SK-N-SH (cell line): ENCODE measurements at regions not wholly inside any gene's neighbourhood (a gene's known extent, or its start where the extent isn't known, plus 50 kb on each side); places are given as distances from the start of the nearest gene placed in this dataset.

Experiments
- CTCF ChIA-PET: fragments of 300-600, 350-600 bp; formaldehyde crosslinking; extraction: SDS; loops from one replicate; lab custom pipeline; 2021; lab: Yijun Ruan, JAX
- POLR2A ChIA-PET: fragments of 350-600 bp; sonication (Branson Sonifier 250); formaldehyde crosslinking; extraction: SDS; loops from one replicate; lab custom pipeline; 2020; ENCODE audit warnings: antibody characterized with exemption, inconsistent platforms; lab: Yijun Ruan, JAX
- DNase-seq: peaks from one replicate; pipeline ENCODE4 v3.0.0; 2012
- H2AFZ ChIP-seq: fragments of 200-600 bp; sonication (generic); 2 replicates; pipeline ENCODE4 v1.8.1; 2016; ENCODE audit warnings: antibody characterized with exemption, mild to moderate bottlenecking, low read depth
- H3F3A ChIP-seq: fragments of 200-600 bp; sonication (generic); replicated peaks from 2 replicates; pipeline ENCODE3; 2016; ENCODE audit warnings: antibody characterized with exemption, mild to moderate bottlenecking; ENCODE audit not compliant: insufficient read depth
- H3K27ac ChIP-seq, 2 experiments: fragments of 200-500 bp in 1 of 2; fragments of 200-600 bp in 1 of 2; sonication (Bioruptor generic) in 1 of 2; sonication (generic), shearing (Covaris generic) in 1 of 2; 2 replicates each; pipeline versions ENCODE4 v1.5.1 to v1.6.1; 2014 to 2016; ENCODE audit warnings: low read depth in 2 of 2, inconsistent platforms in 1 of 2, low read length in 1 of 2, mild to moderate bottlenecking in 1 of 2, mixed read lengths in 1 of 2
- H3K27me3 ChIP-seq: fragments of 200-600 bp; sonication (generic), shearing (Covaris generic); 2 replicates; pipeline ENCODE4 v1.6.1; 2016; ENCODE audit warnings: mixed run types; ENCODE audit not compliant: insufficient read depth
- H3K36me3 ChIP-seq, 2 experiments: fragments of 200-500 bp in 1 of 2; fragments of 200-600 bp in 1 of 2; sonication (Bioruptor generic) in 1 of 2; sonication (generic) in 1 of 2; replicated peaks in 1 of 2; 2 replicates each; pipeline versions ENCODE3 to v1.5.1; 2014 to 2016; ENCODE audit warnings: low read length in 1 of 2, mild to moderate bottlenecking in 1 of 2; ENCODE audit not compliant: insufficient read depth in 2 of 2, control insufficient read depth in 1 of 2
- H3K4me1 ChIP-seq, 2 experiments: fragments of 200-500 bp in 1 of 2; fragments of 200-600 bp in 1 of 2; sonication (Bioruptor generic) in 1 of 2; sonication (generic), shearing (Covaris generic) in 1 of 2; 2 replicates each; pipeline versions ENCODE4 v1.5.1 to v1.6.1; 2014 to 2016; ENCODE audit warnings: low read depth in 1 of 2, low read length in 1 of 2, mixed run types in 1 of 2; ENCODE audit not compliant: insufficient read depth in 2 of 2, control insufficient read depth in 1 of 2
- H3K4me2 ChIP-seq: fragments of 200-600 bp; sonication (generic), shearing (Covaris generic); 2 replicates; pipeline ENCODE4 v1.6.1; 2017; ENCODE audit warnings: mixed run types
- H3K4me3 ChIP-seq, 2 experiments: fragments of 200-500 bp in 1 of 2; fragments of 200-600 bp in 1 of 2; sonication (Bioruptor generic) in 1 of 2; sonication (generic), shearing (Covaris generic) in 1 of 2; 2 replicates each; pipeline versions ENCODE4 v1.5.1 to v1.8.1; 2014 to 2016; ENCODE audit warnings: low read depth in 2 of 2, inconsistent platforms in 1 of 2, low read length in 1 of 2, mild to moderate bottlenecking in 1 of 2, mixed read lengths in 1 of 2, moderate library complexity in 1 of 2
- H3K79me2 ChIP-seq: fragments of 200-600 bp; sonication (generic); 2 replicates; pipeline ENCODE4 v1.8.1; 2017; ENCODE audit warnings: mild to moderate bottlenecking; ENCODE audit not compliant: insufficient read depth
- H3K9ac ChIP-seq: fragments of 200-600 bp; sonication (generic); 2 replicates; pipeline ENCODE4 v1.6.1; 2017; ENCODE audit warnings: mixed run types
- H3K9me2 ChIP-seq: fragments of 200-600 bp; sonication (generic); 2 replicates; pipeline ENCODE4 v1.6.1; 2017; ENCODE audit warnings: mixed run types
- H3K9me3 ChIP-seq: fragments of 200-600 bp; sonication (generic); 2 replicates; pipeline ENCODE4 v1.6.1; 2017; ENCODE audit warnings: mixed run types, mild to moderate bottlenecking, moderate library complexity
- H4K20me1 ChIP-seq: fragments of 200-600 bp; sonication (generic); 2 replicates; pipeline ENCODE4 v1.6.1; 2017; ENCODE audit warnings: mild to moderate bottlenecking, mixed run types; ENCODE audit not compliant: insufficient read depth
- EZH2phosphoT487 ChIP-seq: fragments of 200-600 bp; sonication (generic); IDR thresholded peaks from 2 replicates; pipeline ENCODE4 v1.6.1; 2017; ENCODE audit warnings: low read depth, mixed run types, mild to moderate bottlenecking, antibody characterized with exemption, moderate library complexity, borderline replicate concordance
- FOSL2 ChIP-seq: IDR thresholded peaks from 2 replicates; pipeline ENCODE4 v1.4.0; 2012; ENCODE audit warnings: low read depth, mild to moderate bottlenecking, moderate library complexity, borderline replicate concordance
- FOXJ3 ChIP-seq: sonication (generic); formaldehyde crosslinking; IDR thresholded peaks from 2 replicates; pipeline ENCODE4 v1.5.1; 2020; ENCODE audit warnings: mild to moderate bottlenecking, missing genetic modification reagents
- FOXM1 ChIP-seq: IDR thresholded peaks from 2 replicates; pipeline ENCODE4 v1.4.0; 2012; ENCODE audit warnings: low read depth, mild to moderate bottlenecking
- GABPA ChIP-seq: IDR thresholded peaks from 2 replicates; pipeline ENCODE4 v1.4.0; 2012; ENCODE audit warnings: low read depth, mild to moderate bottlenecking
- GATA2 ChIP-seq: sonication (generic); formaldehyde crosslinking; IDR thresholded peaks from 2 replicates; pipeline ENCODE4 v1.5.0; 2020; ENCODE audit warnings: mild to moderate bottlenecking, missing genetic modification reagents
- MEF2A ChIP-seq: IDR thresholded peaks from 2 replicates; pipeline ENCODE4 v1.4.0; 2012; ENCODE audit warnings: low read depth, borderline replicate concordance
- NRF1 ChIP-seq: IDR thresholded peaks from 2 replicates; pipeline ENCODE4 v1.6.1; 2012; ENCODE audit warnings: low read depth, mild to moderate bottlenecking, low read length
- POLR2AphosphoS5 ChIP-seq: IDR thresholded peaks from 2 replicates; pipeline ENCODE4 v1.6.1; 2012; ENCODE audit warnings: low read depth, low read length
- RAD21 ChIP-seq: IDR thresholded peaks from 2 replicates; pipeline ENCODE4 v1.6.1; 2012; ENCODE audit warnings: mild to moderate bottlenecking, low read length
- RCOR1 ChIP-seq: fragments of 150-350 bp; IDR thresholded peaks from 2 replicates; pipeline ENCODE4 v1.6.1; 2017; ENCODE audit warnings: antibody characterized with exemption, low read length
- RFX5 ChIP-seq: IDR thresholded peaks from 2 replicates; pipeline ENCODE4 v1.6.1; 2012; ENCODE audit warnings: mild to moderate bottlenecking, improper control_type of control experiment, low read length
- SIN3A ChIP-seq: IDR thresholded peaks from 2 replicates; pipeline ENCODE4 v1.6.1; 2012; ENCODE audit warnings: low read depth, mild to moderate bottlenecking, low read length, moderate library complexity, borderline replicate concordance
- SMC3 ChIP-seq: IDR thresholded peaks from 2 replicates; pipeline ENCODE4 v1.6.1; 2012; ENCODE audit warnings: low read depth, low read length, improper control_type of control experiment
- TAF1 ChIP-seq: IDR thresholded peaks from 2 replicates; pipeline ENCODE4 v1.6.1; 2012; ENCODE audit warnings: low read depth, mild to moderate bottlenecking, low read length, moderate library complexity, borderline replicate concordance
- YY1 ChIP-seq: IDR thresholded peaks from 2 replicates; pipeline ENCODE4 v1.4.0; 2012; ENCODE audit warnings: low read depth, mild to moderate bottlenecking
- WGBS: methylation state at CpG from one replicate; pipeline ENCODE4 v1.1.6; 2017; ENCODE audit warnings: low lambda C conversion rate; 5-methylcytosine and 5-hydroxymethylcytosine counted together
- TF ChIP-seq, protein P1 (sequence below): fragments of 150-350 bp; IDR thresholded peaks from 2 replicates; pipeline ENCODE4 v1.6.1; 2017; ENCODE audit warnings: antibody characterized with exemption, low read length, low read depth, borderline replicate concordance
- TF ChIP-seq, protein P2 (sequence below): fragments of 200-600 bp; sonication (generic); IDR thresholded peaks from 2 replicates; pipeline ENCODE4 v1.6.1; 2017; ENCODE audit warnings: antibody characterized with exemption, mild to moderate bottlenecking, moderate library complexity
- TF ChIP-seq, protein P3 (sequence below): IDR thresholded peaks from 2 replicates; pipeline ENCODE4; 2012
- TF ChIP-seq, protein P4 (sequence below): IDR thresholded peaks from 2 replicates; pipeline ENCODE4 v1.4.0; 2012; ENCODE audit warnings: low read depth, borderline replicate concordance

DNA sequence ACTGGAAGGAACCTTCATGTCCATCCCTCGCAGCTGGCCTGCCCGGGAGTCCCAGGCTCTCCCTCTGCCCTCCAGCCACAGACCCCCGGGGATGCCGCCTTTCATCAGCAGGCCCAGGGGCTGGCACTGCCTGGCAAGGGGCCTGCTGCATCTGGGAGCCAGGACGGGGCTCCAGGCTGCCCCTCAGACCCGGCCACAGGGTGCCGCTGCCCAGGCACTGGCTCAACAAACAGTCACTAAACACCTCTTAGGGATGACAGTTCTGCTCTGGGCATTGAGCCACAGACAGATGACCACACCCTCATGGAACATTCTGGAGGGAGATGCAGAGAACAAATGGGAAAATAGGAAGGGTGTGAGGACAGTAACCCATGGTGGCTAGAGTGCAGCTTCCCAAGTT lies 109.3 kb downstream of the HMX1 start:
- Histone ChIP-seq H3K79me2 (no peaks in the 10 kb centered on the region), H3K4me2 (no peak overlapping the region), H2AFZ (no peak overlapping the region), H3K36me3 (no peaks in the 10 kb centered on the region), H3K4me1 (no peaks in the 10 kb centered on the region), H4K20me1 (no peaks in the 10 kb centered on the region), H3K9me3 (no peaks in the 10 kb centered on the region), H3K4me3 (no peak overlapping the region), H3K27ac (no peak overlapping the region), H3K9ac (no peak overlapping the region), H3K9me2 (no peaks in the 10 kb centered on the region), H3F3A (no peaks in the 10 kb centered on the region), H3K27me3 (no peaks in the 10 kb centered on the region)
- CTCF ChIA-PET: no interaction called here
- no peak for DNase-seq
- POLR2A ChIA-PET: no interaction called here
- WGBS: 38% methylated on average over 5 of the region's 7 CpGs
- no peak for TF ChIP-seq GABPA
- no peak for TF ChIP-seq RFX5
- TF ChIP-seq NRF1: no peak
- no peak for TF ChIP-seq POLR2AphosphoS5
- TF ChIP-seq EZH2phosphoT487: no peak
- no peak for TF ChIP-seq RCOR1
- no peak for TF ChIP-seq MEF2A
- no peak for TF ChIP-seq FOXM1
- no peak for TF ChIP-seq FOSL2
- no peak for TF ChIP-seq TAF1
- TF ChIP-seq, protein P1, sequence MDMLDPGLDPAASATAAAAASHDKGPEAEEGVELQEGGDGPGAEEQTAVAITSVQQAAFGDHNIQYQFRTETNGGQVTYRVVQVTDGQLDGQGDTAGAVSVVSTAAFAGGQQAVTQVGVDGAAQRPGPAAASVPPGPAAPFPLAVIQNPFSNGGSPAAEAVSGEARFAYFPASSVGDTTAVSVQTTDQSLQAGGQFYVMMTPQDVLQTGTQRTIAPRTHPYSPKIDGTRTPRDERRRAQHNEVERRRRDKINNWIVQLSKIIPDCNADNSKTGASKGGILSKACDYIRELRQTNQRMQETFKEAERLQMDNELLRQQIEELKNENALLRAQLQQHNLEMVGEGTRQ: no peak
- no peak for TF ChIP-seq SMC3
- no peak for TF ChIP-seq FOXJ3 (CRISPR knock-in tag)
- no peak for TF ChIP-seq SIN3A
- no peak for TF ChIP-seq RAD21
- TF ChIP-seq, protein P2, sequence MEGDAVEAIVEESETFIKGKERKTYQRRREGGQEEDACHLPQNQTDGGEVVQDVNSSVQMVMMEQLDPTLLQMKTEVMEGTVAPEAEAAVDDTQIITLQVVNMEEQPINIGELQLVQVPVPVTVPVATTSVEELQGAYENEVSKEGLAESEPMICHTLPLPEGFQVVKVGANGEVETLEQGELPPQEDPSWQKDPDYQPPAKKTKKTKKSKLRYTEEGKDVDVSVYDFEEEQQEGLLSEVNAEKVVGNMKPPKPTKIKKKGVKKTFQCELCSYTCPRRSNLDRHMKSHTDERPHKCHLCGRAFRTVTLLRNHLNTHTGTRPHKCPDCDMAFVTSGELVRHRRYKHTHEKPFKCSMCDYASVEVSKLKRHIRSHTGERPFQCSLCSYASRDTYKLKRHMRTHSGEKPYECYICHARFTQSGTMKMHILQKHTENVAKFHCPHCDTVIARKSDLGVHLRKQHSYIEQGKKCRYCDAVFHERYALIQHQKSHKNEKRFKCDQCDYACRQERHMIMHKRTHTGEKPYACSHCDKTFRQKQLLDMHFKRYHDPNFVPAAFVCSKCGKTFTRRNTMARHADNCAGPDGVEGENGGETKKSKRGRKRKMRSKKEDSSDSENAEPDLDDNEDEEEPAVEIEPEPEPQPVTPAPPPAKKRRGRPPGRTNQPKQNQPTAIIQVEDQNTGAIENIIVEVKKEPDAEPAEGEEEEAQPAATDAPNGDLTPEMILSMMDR: no peak
- TF ChIP-seq, protein P3, sequence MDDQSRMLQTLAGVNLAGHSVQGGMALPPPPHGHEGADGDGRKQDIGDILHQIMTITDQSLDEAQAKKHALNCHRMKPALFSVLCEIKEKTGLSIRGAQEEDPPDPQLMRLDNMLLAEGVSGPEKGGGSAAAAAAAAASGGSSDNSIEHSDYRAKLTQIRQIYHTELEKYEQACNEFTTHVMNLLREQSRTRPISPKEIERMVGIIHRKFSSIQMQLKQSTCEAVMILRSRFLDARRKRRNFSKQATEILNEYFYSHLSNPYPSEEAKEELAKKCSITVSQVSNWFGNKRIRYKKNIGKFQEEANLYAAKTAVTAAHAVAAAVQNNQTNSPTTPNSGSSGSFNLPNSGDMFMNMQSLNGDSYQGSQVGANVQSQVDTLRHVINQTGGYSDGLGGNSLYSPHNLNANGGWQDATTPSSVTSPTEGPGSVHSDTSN: no peak
- TF ChIP-seq YY1: no peak
- TF ChIP-seq, protein P4, sequence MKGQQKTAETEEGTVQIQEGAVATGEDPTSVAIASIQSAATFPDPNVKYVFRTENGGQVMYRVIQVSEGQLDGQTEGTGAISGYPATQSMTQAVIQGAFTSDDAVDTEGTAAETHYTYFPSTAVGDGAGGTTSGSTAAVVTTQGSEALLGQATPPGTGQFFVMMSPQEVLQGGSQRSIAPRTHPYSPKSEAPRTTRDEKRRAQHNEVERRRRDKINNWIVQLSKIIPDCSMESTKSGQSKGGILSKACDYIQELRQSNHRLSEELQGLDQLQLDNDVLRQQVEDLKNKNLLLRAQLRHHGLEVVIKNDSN: no peak
- no peak for TF ChIP-seq GATA2
- TF ChIP-seq, all 33 proteins: peak for 0
